ENCODE measurements at regions not wholly inside any gene's neighbourhood (a gene's known extent, or its start where the extent isn't known, plus 50 kb on each side); places are given as distances from the start of the nearest gene placed in this dataset.
"Not testable (repeated sequence)": the region's sequence is repeated elsewhere in the genome, so short reads cannot be mapped to it uniquely, and the experiment has no call there.

- no peak for DNase-seq (ENCODE audit: low read depth in 2 of 2)
Observed at GRCh38 chr2:7845332-7845731, 836.5 kb upstream of the ID2 start.

GRCh38 chr2:7846607-7847006, 835.2 kb upstream of the ID2 start:
- no peak for DNase-seq (ENCODE audit: low read depth in 2 of 2)

DNA sequence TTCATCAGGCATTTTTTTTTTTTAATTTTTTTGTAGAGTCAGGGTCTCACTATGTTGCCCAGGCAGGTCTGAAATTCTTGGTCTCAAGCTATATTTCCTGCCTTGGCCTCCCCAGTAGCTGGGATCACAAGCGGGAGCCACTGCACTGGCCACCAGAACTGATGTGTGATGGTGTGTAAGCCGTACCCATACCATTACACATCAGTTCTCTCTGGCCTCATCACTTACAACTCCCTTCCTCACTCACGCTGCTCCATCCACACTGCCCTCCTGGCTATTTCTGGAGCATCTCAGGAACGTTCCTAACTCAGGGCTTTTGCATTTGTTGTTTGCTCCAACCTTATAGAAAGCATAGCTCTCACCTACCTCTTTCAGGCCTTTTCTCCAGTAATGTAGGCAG, 834.5 kb upstream of the ID2 start:
- no peak for DNase-seq (ENCODE audit: low read depth in 2 of 2)

- no peak for DNase-seq (ENCODE audit: low read depth in 2 of 2)
Observed at GRCh38 chr2:7849027-7849426, 832.8 kb upstream of the ID2 start.

DNA sequence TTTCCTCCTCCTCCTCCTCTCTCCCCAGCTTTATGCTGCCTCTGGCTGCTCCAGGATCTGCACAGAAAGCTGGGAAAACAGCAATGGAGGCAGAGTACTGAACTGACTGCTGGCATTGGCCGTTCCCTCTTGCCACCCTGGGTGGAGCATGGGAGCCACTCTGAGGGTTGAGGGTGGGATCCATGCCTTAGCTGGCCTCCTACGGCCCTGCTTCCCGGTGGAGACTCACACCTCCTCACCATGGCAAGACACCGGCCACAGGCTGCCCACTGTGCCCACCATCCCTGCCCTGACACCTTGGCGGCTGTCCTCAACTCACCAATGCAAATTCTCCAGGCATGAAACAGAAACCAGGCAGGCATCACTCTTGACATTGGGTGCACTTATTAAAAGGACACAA, 832.3 kb upstream of the ID2 start:
- no peak for DNase-seq (ENCODE audit: low read depth in 2 of 2)

DNA sequence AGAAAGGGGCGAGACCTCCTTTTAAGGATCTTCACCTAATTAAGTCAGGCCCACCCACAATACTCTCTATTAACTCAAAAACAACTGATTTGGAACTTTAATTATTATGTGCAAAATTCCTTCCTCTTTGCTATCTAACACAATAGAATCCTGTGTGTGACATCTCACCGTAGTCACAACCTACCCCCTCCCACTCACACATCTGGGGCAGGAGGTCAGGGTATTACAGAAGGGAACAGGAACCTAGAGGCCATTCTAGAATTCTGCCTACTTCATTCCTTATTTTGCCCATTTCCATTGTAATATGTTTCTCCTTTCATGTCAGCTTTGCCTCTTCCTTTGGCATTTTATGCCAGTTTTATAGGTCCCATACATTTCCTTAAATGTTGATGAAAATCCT, 829.3 kb upstream of the ID2 start:
- DNase-seq (ENCODE audit: low read depth in 2 of 2): no peak

DNA sequence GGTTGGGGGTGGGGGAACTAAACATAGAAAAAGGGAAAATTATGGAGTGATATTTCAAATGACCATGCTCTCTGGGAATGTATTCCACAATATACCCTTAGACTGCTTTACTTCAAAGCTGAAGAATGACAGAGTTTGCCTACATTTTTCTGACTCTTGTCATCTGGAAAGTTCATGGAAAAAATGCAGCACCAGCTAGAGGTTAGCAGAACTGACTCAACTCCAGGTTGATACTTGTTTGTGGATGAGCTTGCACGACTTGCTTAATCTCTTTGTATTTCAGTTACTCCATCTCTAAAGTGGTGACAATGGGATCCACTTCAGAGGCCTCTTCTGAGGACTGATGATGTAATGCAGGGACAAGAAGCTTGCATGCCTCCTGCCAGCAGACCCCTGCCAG, 824.0 kb upstream of the ID2 start:
- DNase-seq (ENCODE audit: low read depth in 2 of 2): no peak

GRCh38 chr2:7858624-7859023, 823.2 kb upstream of the ID2 start:
- no peak for DNase-seq (ENCODE audit: low read depth in 2 of 2)

- DNase-seq (ENCODE audit: low read depth in 2 of 2): no peak
Observed at GRCh38 chr2:7860693-7861092, 821.2 kb upstream of the ID2 start.

GRCh38 chr2:7861910-7862702, 819.8 kb upstream of the ID2 start:
- no peak for DNase-seq (ENCODE audit: low read depth in 2 of 2)

DNA sequence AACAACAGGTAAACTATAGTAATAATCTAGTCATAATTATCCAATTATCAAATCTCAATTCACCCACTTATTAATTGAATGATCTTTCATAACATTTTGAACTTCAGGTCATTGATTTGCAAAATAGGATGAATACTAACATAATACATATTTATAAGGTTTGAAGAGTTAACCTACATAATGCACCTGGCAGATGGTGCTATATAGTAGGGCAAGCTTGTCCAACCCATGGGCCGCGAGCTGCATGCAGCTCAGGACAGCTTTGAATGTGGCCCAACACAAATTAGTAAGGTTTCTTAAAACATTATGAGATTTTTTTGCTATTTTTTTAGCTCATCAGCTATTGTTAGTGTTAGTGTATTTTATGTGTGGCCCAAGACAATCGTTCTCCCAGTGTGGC, 815.8 kb upstream of the ID2 start:
- DNase-seq (ENCODE audit: low read depth in 2 of 2): no peak

GRCh38 chr2:7866825-7867224, 815.0 kb upstream of the ID2 start:
- DNase-seq (ENCODE audit: low read depth in 2 of 2): no peak

GRCh38 chr2:7867867-7868266, 814.0 kb upstream of the ID2 start:
- DNase-seq (ENCODE audit: low read depth in 2 of 2): no peak

DNA sequence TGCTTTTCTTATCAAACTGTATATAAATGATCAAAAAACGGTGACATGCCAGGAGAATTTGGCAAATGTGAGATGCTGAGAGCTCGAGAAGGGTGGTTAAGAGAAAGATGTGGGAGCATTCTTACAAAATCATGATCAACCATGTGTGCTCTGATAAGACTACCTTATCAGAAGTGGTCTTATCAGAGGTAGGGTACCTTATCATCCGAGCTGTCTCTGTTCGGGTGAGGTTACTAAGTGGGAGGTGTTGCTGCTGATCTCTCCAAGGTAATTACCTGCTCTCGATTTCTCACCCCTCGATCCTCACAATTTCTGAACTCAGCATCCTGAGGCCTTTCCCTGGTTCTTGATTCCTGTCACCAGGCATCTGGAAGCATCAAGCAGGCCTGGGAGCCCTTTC, 813.0 kb upstream of the ID2 start:
- no peak for DNase-seq (ENCODE audit: low read depth in 2 of 2)

DNA sequence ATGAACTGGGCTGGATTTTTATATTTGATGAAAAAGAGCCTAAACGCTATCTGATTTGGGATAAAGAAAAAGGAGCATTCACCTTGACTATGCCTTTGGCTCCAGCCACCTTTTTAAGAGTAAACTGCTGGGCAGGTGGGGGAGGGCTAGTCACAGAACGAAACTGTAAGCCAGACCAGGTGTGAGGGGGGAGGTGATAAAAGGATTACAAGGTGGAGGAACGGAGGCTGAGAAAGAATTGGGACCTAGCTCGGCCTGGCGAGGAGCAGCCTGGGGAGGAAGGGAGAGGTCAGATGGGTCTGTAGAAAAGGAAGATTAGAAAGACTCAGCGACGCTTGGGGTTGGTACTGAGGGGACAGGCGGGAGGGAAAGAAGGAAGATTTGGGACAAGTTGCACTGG, 805.4 kb upstream of the ID2 start:
- DNase-seq (ENCODE audit: low read depth in 2 of 2): not testable (repeated sequence)

DNA sequence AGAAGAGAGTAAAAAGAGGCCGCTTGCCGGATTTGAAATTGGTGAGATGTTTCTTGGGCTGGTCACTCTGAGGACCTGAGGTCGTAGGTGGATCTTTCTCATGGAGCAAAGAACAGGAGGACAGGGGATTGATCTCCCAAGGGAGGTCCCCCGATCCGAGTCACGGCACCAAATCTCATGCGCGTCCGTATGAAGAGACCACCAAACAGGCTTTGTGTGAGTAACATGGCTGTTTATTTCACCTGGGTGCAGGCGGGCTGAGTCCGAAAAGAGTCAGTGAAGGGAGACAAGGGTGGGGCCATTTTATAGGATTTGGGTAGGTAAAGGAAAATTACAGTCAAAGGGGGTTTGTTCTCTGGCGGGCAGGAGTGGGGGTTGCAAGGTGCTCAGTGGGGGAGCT, 803.6 kb upstream of the ID2 start:
- not testable (repeated sequence) for DNase-seq (ENCODE audit: low read depth in 2 of 2)

DNA sequence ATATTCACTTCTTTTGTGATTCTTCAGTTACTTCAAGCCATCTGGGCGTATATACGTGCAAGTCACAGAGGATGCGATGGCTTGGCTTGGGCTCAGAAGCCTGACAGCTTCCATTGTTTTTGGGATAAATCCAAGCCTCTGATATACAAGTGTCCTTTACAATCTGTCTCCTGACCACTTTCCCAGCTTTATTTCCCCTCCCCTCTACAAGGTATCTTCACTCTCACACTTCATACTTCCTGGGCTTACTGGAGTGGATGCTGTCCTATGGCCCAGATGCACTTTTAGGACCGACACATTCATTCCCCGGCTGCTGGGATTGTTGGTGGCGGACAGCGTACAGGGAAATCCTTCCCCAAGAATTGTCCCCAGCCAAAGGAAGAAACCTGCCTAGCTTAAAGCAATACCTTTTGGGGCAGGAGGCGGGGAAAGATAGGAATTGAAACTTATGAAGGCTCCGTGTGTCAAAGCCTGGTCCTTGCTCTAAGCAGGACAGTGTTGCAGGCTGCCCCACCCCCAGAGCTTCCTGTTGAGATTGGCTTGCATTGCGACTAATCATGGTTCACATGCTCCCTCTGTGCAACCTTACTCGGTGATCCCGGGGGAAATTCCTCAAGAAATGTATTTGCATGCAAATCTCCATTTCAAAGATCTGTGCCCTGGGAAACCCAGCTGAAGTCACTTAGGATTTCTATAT, 802.9 kb upstream of the ID2 start:
- no peak for DNase-seq (ENCODE audit: low read depth in 2 of 2)

- DNase-seq (ENCODE audit: low read depth in 2 of 2): no peak
Observed at GRCh38 chr2:7879483-7879835, 802.4 kb upstream of the ID2 start.

- DNase-seq (ENCODE audit: low read depth in 2 of 2): no peak
Observed at GRCh38 chr2:7880126-7880525, 801.7 kb upstream of the ID2 start.

- DNase-seq (ENCODE audit: low read depth in 2 of 2): no peak
Observed at GRCh38 chr2:7880566-7880965, 801.3 kb upstream of the ID2 start.

DNA sequence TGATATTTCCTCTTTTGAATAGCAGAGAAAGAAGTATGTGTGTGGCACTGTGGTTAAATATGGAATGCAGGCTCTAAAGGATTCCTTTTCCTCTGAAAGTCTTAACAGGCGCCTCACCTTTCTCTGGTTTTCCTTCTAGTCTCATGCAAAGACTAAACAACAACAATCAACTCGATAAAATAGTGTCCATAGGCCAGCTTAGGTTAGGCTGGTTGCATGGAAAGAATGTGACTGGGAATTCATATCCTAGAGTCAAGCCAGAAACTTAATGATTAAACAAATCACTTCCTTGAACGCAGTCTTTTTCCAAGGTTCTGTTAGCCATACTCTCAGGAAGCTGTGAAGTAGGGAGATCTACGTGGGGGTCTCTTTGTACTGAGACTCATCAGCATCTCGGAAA, 800.8 kb upstream of the ID2 start:
- DNase-seq (ENCODE audit: low read depth in 2 of 2): no peak

DNA sequence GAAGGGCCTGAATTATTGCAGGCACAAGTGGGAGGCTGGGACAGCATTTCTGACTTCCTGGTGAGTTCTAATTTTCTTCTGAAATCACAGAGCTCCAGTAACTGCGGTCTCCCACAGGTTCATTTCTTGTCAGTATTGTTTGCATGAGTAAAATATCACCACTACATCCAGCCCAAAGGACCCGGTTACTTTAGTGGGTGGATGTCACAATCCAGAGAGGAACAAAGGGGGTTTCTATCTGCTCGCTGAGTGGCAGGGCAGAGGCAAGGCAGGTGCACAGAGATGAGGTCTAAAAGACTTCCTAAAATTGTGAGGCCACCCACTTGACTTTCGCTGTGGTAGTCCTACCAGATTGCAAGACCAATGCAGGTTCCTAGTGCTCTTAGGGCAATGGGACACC, 800.4 kb upstream of the ID2 start:
- DNase-seq (ENCODE audit: low read depth in 2 of 2): no peak

DNA sequence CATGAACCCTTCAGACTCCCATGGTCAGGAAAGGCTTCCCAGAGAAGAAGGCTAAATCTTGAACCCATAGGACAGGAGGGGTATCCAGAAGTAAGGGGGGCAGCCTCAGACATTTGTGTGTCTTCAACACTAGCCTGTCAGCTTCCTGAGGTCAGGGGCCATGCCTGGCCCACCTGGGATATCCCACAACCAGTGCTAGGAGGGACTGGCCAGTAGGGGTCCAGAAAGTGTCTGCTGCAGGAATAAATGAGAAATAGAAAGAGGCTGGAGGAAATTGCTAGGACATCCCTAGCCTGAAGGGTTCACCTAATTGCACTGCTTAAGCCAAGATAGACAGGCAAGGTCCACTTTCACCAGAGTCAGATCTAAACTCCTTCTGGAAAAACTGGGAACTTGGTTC, 799.6 kb upstream of the ID2 start:
- no peak for DNase-seq (ENCODE audit: low read depth in 2 of 2)

- DNase-seq (ENCODE audit: low read depth in 2 of 2): no peak
Observed at GRCh38 chr2:7884338-7884737, 797.5 kb upstream of the ID2 start.
